Activated CD4-positive, alpha-beta T cell treated with anti-CD3 and anti-CD28 coated beads for 36 hours (primary cell): ENCODE measurements at regions not wholly inside any gene's neighbourhood (a gene's known extent, or its start where the extent isn't known, plus 50 kb on each side); places are given as distances from the start of the nearest gene placed in this dataset.
"Not testable (repeated sequence)": the region's sequence is repeated elsewhere in the genome, so short reads cannot be mapped to it uniquely, and the experiment has no call there.

Source experiments
- ATAC-seq: fragments of 200-7000 bp; cut with Tn5 transposase; one replicate; pipeline ENCODE4 v1.10.0; 2021; ENCODE audit warnings: mild to moderate bottlenecking, moderate library complexity
- CTCF ChIA-PET: fragments of 350-600 bp; sonication (Branson Sonifier 250); formaldehyde crosslinking; loops from one replicate; lab custom pipeline; 2021; ENCODE audit warnings: antibody characterized with exemption; lab: Charles Lee
- POLR2A ChIA-PET: fragments of 350-600 bp; sonication (Branson Sonifier 250); formaldehyde crosslinking; loops from one replicate; lab custom pipeline; 2021; ENCODE audit warnings: antibody characterized with exemption, inconsistent platforms; lab: Charles Lee
- DNase-seq: peaks from one replicate; pipeline ENCODE4 v3.0.0-alpha.2; 2020
- H3K27ac Mint-ChIP-seq: one replicate; pipeline ENCODE4 v1.8.0; 2021; ENCODE audit warnings: mixed read lengths
- H3K27me3 Mint-ChIP-seq: one replicate; pipeline ENCODE4 v1.8.0; 2021; ENCODE audit warnings: mixed read lengths
- H3K36me3 Mint-ChIP-seq: one replicate; pipeline ENCODE4 v1.8.0; 2021; ENCODE audit warnings: low read depth, mixed read lengths
- H3K4me1 Mint-ChIP-seq: one replicate; pipeline ENCODE4 v1.8.0; 2021; ENCODE audit warnings: mixed read lengths
- H3K4me3 Mint-ChIP-seq: one replicate; pipeline ENCODE4 v1.8.0; 2021; ENCODE audit warnings: mild to moderate bottlenecking, moderate library complexity, mixed read lengths
- H3K9me3 Mint-ChIP-seq: one replicate; pipeline ENCODE4 v1.8.0; 2021; ENCODE audit warnings: low read depth, mixed read lengths
- intact Hi-C, 2 experiments: fragments of 100-400 bp; cut with DNase I in 1 of 2; cut with micrococcal nuclease in 1 of 2; formaldehyde crosslinking; loops; one replicate each; pipeline versions ENCODE4 v1.14.2 to v1.15.1; 2022 to 2024; cut with DNase I, micrococcal nuclease

DNA sequence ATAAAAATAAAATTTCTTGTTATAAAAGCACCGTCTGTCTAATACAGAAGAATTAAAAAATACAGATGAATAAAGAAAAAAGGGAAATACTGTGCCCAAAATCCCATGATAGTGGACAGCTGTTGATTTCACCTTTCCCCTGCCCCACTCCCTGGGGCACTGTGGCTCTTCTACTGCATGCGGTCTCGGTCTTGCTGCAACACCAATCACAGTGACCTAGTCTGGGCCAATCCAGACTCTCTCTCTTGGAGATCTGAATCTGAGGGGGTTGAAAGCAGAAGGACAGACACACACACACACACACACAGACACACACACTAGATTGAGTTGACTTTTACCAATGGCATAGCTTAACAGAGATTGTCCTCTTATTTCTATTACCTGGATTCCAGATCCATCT, 70.5 kb upstream of the FYN start:
- Mint-ChIP-seq H3K36me3 (no peaks in the 10 kb centered on the region), H3K4me1 (no peaks in the 10 kb centered on the region), H3K9me3 (peaks cover 7% of the 10 kb centered on the region), H3K4me3 (no peak overlapping the region), H3K27ac (no peak overlapping the region), H3K27me3 (no peaks in the 10 kb centered on the region)
- no peak for DNase-seq
- intact Hi-C loops = loop anchor here in 1 of 2 experiments (2.0 kb wide), 1 partner anchor 13 kb away; no protein-coding TSS in a partner anchor
- ChIA-PET CTCF (interaction anchor here (1.1 kb wide), 1 partner anchor 10 kb away, joined by 4 read pairs; no protein-coding TSS in a partner anchor), POLR2A (no interaction called here)
- no peak for ATAC-seq

DNA sequence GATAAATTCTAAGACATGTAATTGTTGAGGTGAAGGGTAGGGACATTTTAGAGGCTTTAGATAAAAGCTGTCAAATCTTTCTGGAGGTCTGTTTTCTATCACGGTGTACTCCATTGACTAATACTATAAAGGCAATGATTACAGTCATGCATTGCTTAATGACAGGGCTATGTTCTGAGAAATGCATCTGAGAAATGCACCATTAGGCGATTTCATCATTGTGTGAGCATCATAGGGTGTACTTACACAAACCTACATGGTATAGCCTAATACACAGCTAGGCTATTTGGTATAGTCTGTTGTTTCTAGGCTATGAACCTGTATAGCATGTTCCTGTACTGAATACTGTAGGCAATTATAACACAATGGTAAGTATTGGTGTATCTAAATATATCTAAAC, 71.3 kb upstream of the FYN start:
- ATAC-seq = no peak
- Mint-ChIP-seq H3K27ac (no peak overlapping the region), H3K4me1 (no peaks in the 10 kb centered on the region), H3K36me3 (no peaks in the 10 kb centered on the region), H3K9me3 (peaks cover 7% of the 10 kb centered on the region), H3K27me3 (no peaks in the 10 kb centered on the region), H3K4me3 (no peak overlapping the region)
- intact Hi-C loops = loop anchor here in 1 of 2 experiments (2.0 kb wide), 1 partner anchor 14 kb away; no protein-coding TSS in a partner anchor
- CTCF ChIA-PET = interaction anchor here (1.1 kb wide), 1 partner anchor 10 kb away, joined by 4 read pairs; no protein-coding TSS in a partner anchor
- POLR2A ChIA-PET = no interaction called here
- no peak for DNase-seq

DNA sequence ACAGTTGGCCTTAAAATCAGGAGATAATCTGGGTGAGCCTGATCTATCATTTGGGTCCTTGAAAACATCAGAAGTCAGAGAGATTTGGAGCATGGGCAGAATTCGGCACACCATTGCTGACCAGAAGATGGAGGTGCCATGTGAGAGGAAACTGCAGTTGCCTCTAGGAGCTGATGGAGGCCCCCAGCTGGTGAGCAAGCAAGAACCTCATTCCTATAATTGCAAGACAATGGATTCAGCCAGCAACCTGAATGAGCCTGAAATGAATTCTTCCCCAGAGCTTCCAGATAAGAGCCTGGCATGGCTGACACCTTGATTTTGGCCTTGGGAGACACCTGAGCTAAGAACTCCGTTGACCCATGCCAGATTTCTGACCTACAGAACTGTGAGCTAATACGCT, 76.3 kb upstream of the FYN start:
- H3K36me3 Mint-ChIP-seq = no peaks in the 10 kb centered on the region
- peaks cover 14% of the 10 kb centered on the region for H3K4me1 Mint-ChIP-seq
- H3K4me3 Mint-ChIP-seq = no peak overlapping the region
- no peak overlapping the region for H3K27ac Mint-ChIP-seq
- DNase-seq (no peak), ATAC-seq (no peak)
- intact Hi-C loops = no loop called here
- POLR2A ChIA-PET = no interaction called here
- CTCF ChIA-PET = interaction anchor here (0.7 kb wide), 1 partner anchor 181 kb away, joined by 3 read pairs; no protein-coding TSS in a partner anchor
- H3K27me3 Mint-ChIP-seq = no peaks in the 10 kb centered on the region
- H3K9me3 Mint-ChIP-seq = no peaks in the 10 kb centered on the region

DNA sequence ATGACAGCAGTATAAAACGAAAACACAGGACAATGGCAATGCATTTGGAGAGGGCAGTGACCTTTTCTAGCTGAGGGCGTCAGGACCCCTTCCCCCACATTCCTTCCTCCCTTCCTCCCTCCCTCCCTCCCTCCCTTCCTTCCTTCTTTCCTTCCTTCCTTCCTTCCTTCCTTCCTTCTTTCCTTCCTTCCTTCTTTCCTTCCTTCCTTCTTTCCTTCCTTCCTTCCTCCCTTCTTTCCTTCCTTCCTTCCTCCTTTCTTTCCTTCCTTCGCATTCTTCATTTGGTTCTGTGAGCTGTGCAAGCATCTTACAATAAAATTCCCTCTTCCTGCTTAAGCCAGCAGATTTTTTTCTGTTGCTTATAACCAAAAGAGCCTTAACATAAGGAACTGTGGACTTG, 76.7 kb upstream of the FYN start:
- H3K9me3 Mint-ChIP-seq, H3K27ac Mint-ChIP-seq, POLR2A ChIA-PET, H3K4me3 Mint-ChIP-seq, DNase-seq, H3K27me3 Mint-ChIP-seq, H3K36me3 Mint-ChIP-seq, ATAC-seq, intact Hi-C loops, CTCF ChIA-PET: not testable (repeated sequence)
- peaks cover 14% of the 10 kb centered on the region for H3K4me1 Mint-ChIP-seq

DNA sequence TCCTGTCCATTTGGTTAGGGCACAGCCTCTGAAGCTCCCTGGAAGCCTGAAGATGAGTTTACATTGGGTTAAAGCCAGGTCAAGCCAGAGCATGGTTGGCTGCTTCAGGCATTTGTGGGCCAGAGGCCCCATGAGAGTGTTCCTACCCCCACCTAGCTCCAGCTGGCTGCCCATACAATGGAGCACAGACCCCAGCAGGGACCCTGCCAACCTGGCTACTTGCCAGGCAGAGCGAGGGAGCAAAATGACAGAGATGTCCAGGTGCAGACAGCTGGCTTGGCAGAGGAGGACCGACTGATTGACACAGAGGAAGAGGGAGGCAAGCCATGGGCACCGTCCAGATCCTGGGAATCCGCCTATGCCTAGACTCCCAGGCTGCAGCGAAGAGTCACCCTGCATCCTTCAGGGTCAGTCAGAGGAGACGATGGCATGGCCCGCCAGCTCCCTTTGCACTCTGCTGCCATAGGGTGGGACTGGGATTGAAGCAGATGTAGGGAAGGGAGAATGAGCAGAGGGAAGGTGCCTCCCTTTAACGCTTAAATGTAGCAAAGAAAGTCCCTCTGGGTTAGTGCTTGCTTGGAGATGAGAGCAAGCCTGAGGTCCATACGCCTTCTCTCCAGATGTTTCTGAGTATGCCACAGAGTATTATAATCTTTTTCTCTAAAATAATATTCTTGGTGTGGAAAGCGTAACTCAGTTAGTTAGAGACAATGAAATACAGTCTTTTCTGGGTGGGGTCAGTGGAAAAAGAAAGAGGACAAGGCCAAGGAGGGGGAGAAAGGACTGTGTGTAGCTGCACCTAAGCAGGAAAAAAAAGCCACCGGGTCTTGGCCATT, 77.6 kb upstream of the FYN start:
- ChIA-PET CTCF (no interaction called here), POLR2A (no interaction called here)
- DNase-seq (no peak), ATAC-seq (no peak)
- H3K27ac Mint-ChIP-seq = no peak overlapping the region
- peaks cover 14% of the 10 kb centered on the region for H3K4me1 Mint-ChIP-seq
- H3K27me3 Mint-ChIP-seq = no peaks in the 10 kb centered on the region
- intact Hi-C loops = no loop called here
- H3K4me3 Mint-ChIP-seq = no peak overlapping the region
- no peaks in the 10 kb centered on the region for H3K9me3 Mint-ChIP-seq
- no peaks in the 10 kb centered on the region for H3K36me3 Mint-ChIP-seq

DNA sequence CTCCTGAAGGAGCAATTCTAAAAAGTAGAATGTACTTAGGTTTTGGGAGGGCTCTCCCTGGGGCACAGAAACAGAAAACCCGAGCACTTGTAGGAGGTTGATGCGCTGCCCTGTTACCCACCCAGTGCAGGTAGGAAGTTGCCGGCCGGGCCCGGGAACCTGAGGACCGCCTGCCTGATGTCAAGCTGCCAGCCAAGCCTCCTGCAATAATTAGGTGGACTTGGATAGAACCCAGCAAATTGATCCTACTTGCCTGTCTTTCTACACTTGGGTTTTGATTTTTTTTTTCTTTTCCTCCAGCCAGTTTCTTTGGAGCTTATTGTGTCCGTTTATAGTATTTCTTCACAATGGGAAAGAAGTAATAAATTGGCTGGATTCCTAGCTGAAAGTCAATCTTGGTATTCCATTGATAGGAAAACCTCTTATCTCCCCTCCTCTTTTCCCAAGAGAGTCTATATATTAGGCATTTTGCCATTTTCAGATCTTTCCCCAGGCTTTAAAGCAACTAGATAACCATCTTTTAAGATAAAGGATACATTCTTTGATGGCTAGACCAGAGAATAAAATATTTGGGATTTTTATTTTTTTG, 78.3 kb upstream of the FYN start:
- CTCF ChIA-PET = no interaction called here
- ATAC-seq = no peak

DNA sequence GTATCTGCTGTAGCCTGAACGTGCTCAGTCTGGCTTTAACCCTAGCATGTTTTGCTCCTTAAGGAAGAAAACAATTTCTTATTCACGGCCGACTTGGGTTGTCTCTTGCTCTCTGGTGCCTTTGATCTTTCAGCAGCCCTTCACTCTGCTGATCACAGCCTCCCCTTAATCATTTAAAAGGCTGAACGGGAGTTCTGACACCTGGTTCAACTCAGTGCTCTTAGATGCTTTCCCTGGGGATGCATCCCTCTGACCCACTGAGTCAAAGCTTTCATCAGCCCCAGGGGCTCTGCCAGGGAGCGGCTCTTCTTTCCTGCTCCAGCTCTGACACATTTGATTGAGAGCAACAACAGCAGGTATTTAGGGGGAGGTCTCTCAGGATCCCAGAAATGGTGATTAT, 79.0 kb upstream of the FYN start:
- DNase-seq (no peak), ATAC-seq (no peak)
- H3K27ac Mint-ChIP-seq = no peak overlapping the region
- intact Hi-C loops = no loop called here
- no peaks in the 10 kb centered on the region for H3K9me3 Mint-ChIP-seq
- ChIA-PET POLR2A (no interaction called here), CTCF (interaction anchor here (0.8 kb wide), 1 partner anchor 79 kb away, joined by 3 read pairs; the partner anchor contains the start of gene FYN)
- no peaks in the 10 kb centered on the region for H3K27me3 Mint-ChIP-seq
- H3K4me1 Mint-ChIP-seq = peaks cover 14% of the 10 kb centered on the region
- no peaks in the 10 kb centered on the region for H3K36me3 Mint-ChIP-seq
- no peak overlapping the region for H3K4me3 Mint-ChIP-seq

More for the DNA sequence above, 78.3 kb upstream of the FYN start:
- no peak overlapping the region for H3K27ac Mint-ChIP-seq
- peaks cover 14% of the 10 kb centered on the region for H3K4me1 Mint-ChIP-seq
- intact Hi-C loops = no loop called here
- POLR2A ChIA-PET = no interaction called here
- H3K4me3 Mint-ChIP-seq = no peak overlapping the region
- H3K36me3 Mint-ChIP-seq = no peaks in the 10 kb centered on the region
- no peak for DNase-seq
- no peaks in the 10 kb centered on the region for H3K27me3 Mint-ChIP-seq
- H3K9me3 Mint-ChIP-seq = no peaks in the 10 kb centered on the region

DNA sequence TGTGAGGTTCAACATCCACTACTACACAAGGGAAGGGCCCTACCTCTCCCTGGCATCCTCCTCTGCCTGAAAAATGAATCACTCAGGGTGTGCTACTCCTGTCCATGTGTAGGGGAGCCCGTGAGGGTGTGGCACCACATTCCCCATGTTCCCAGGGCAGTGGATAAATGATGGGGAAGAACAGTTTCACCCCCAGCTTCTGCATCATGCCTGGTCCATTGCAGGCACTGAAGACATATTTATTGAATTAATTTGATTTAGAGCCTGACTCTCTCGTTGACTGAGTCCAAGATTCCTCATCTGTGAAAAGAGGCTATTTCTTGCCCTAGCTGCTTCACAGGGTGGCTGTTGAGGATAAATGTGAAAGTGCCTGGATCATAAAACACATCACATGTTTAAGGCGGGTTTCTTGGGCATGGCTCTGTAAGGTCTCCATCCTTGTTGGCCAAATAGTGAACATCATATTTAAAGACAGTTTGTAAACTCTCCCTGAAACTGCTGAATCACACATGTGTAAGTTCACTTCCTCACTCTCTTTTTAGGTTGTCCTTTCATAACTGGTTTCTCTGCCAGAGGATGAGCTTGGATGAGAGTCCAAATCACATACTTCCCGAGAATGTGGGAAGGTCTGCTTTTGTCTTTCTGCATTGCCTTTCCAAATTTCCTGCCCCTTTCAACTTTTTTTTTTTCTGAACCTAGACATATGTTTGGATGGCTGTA, 79.7 kb upstream of the FYN start:
- ATAC-seq (peak; percentile 49), DNase-seq (no peak)
- Mint-ChIP-seq H3K36me3 (no peaks in the 10 kb centered on the region), H3K27ac (peak overlapping the region; percentile 16), H3K27me3 (no peaks in the 10 kb centered on the region), H3K4me3 (no peak overlapping the region), H3K4me1 (peaks cover 14% of the 10 kb centered on the region), H3K9me3 (no peaks in the 10 kb centered on the region)
- intact Hi-C loops = no loop called here
- CTCF ChIA-PET = interaction anchor here (0.5 to 0.8 kb wide), 2 partner anchors 11 to 79 kb away, joined by 3 read pairs; partner anchors contain the start of gene FYN
- POLR2A ChIA-PET = no interaction called here

DNA sequence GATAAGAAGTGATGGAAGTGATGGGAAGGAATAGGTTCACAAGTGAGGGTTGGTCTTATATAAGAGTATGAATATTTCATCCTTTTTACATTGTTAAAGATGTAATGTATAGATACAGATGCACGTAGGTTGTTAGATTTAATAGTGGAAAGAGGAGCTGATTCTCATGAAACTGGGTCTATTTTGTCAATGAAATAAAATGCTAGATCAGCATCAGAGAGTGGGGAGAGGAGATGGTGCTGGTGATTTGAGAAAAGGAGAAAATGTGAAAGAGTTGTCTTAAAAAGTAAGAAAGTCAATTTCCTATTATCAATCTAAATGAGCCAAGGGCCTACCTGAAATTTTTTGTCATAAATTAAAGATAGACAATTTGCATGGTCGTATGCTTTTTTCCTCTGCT, 82.8 kb upstream of the FYN start:
- ATAC-seq = no peak
- POLR2A ChIA-PET = no interaction called here
- no peaks in the 10 kb centered on the region for H3K36me3 Mint-ChIP-seq
- no peak overlapping the region for H3K27ac Mint-ChIP-seq
- H3K9me3 Mint-ChIP-seq = no peaks in the 10 kb centered on the region
- intact Hi-C loops = no loop called here
- no peak overlapping the region for H3K4me3 Mint-ChIP-seq
- DNase-seq = no peak
- no peaks in the 10 kb centered on the region for H3K27me3 Mint-ChIP-seq
- peaks cover 14% of the 10 kb centered on the region for H3K4me1 Mint-ChIP-seq
- CTCF ChIA-PET = interaction anchor here (0.7 to 1.7 kb wide), 3 partner anchors 9 to 377 kb away, joined by 3 to 6 read pairs (median 3); no protein-coding TSS in a partner anchor

DNA sequence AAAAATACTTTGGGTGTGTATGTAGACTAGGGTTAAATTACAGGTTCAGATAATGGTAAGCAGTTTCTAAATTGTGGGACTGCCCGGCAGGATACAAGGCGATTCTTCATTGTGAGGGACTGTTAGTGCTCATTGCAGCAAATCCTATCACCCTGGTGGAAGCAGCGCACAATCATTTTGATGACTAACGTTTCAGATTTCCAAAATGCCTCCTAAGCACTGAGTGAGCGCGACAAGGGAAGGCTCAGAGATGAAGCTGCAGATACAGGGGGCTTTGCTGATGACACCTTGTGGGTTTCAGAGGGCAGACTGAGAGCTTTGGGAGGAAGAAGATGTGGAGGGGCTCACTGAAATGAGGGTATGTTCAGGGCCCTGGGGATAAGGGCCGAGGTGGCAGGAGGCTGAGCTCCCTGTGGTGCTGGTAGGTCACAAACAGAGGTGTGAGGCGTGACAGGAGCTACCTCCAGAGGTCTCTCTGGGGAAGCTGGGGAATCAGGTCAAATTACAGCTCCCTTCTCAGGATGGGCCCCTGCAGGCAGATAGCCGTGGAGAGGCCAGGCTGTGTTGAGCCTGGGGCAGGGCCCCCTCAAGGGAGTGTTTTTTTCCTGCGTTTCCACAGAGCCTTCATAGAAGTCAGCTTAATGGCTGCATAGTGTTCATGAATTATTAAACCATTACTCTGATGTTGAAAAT, 84.5 kb upstream of the FYN start:
- ATAC-seq (no peak), DNase-seq (no peak)
- H3K4me1 Mint-ChIP-seq = peaks cover 6% of the 10 kb centered on the region
- no peaks in the 10 kb centered on the region for H3K36me3 Mint-ChIP-seq
- CTCF ChIA-PET = interaction anchor here (0.6 to 0.9 kb wide), 2 partner anchors 9 to 631 kb away, joined by 3 read pairs; no protein-coding TSS in a partner anchor
- intact Hi-C loops = no loop called here
- no peak overlapping the region for H3K4me3 Mint-ChIP-seq
- no peak overlapping the region for H3K27ac Mint-ChIP-seq
- POLR2A ChIA-PET = no interaction called here
- no peaks in the 10 kb centered on the region for H3K27me3 Mint-ChIP-seq
- H3K9me3 Mint-ChIP-seq = no peaks in the 10 kb centered on the region

DNA sequence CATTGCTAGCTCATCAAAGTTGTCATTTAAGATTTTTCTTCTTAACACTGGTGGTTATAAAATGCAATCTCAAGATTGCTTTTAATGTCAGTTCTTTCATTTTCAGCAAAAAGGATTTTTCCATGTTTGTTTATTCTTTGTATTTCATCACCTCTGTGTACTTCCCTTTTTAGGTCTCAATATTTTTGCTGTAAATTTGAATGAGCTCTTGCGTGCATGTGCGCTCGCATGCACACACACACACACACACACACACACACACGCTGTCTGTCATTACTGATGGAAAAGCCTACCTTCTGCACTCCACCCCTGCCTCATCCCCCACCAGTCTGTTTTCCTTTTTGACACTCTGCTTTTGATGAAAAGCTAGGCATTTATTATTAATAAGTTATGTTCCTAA, 85.3 kb upstream of the FYN start:
- CTCF ChIA-PET = interaction anchor here (0.6 to 1.5 kb wide), 5 partner anchors 9 to 159 kb away, joined by 3 to 4 read pairs (median 3); no protein-coding TSS in a partner anchor
- H3K36me3 Mint-ChIP-seq = no peaks in the 10 kb centered on the region
- intact Hi-C loops = no loop called here
- H3K27ac Mint-ChIP-seq = no peak overlapping the region
- no peaks in the 10 kb centered on the region for H3K4me1 Mint-ChIP-seq
- POLR2A ChIA-PET = no interaction called here
- no peaks in the 10 kb centered on the region for H3K9me3 Mint-ChIP-seq
- no peaks in the 10 kb centered on the region for H3K27me3 Mint-ChIP-seq
- DNase-seq (no peak), ATAC-seq (no peak)
- no peak overlapping the region for H3K4me3 Mint-ChIP-seq
